Tibial nerve (tissue), 4 donors: ENCODE measurements at regions not wholly inside any gene's neighbourhood (a gene's known extent, or its start where the extent isn't known, plus 50 kb on each side); places are given as distances from the start of the nearest gene placed in this dataset.

Experiments
- EP300 ChIP-seq, 2 donors: sonication (generic); formaldehyde crosslinking; IDR thresholded peaks; one replicate each; pipeline ENCODE4 v1.6.1; 2017; ENCODE audit warnings: antibody characterized with exemption in 2 of 2, mild to moderate bottlenecking in 1 of 2
- POLR2A ChIP-seq, 2 donors: fragments of 450-650 bp; IDR thresholded peaks; one replicate each; pipeline ENCODE4 v1.6.1; 2017; ENCODE audit warnings: antibody characterized with exemption in 2 of 2, mild to moderate bottlenecking in 2 of 2, moderate library complexity in 2 of 2
- TF ChIP-seq, protein P1 (sequence below), 5 experiments: fragments of 200-600 bp in 3 of 5; fragments of 450-650 bp in 2 of 5; sonication (generic) in 3 of 5; IDR thresholded peaks; one replicate each; pipeline ENCODE4 v1.5.1; 2016 to 2019; ENCODE audit warnings: antibody characterized with exemption in 5 of 5, mild to moderate bottlenecking in 3 of 5, moderate library complexity in 2 of 5

DNA sequence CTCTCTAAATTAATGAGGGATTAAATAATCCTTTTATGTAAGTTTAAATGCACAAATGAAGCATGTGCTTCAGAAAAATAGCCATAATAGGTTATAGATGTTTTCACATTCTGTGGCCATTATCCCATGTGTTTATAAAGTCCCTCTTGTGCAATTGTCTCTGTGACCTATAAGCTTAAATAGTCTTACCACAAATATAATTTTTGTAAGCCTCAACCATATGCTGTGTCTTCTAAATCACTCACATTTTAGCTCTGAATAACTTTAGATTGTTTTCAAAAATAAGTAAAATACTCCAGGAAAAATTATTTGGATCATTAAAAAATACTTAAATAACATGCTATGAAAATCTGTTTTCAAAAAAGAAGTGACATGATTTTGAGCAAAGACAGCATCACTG is 1894.7 kb downstream of the MAT2B start:
- TF ChIP-seq, protein P1, sequence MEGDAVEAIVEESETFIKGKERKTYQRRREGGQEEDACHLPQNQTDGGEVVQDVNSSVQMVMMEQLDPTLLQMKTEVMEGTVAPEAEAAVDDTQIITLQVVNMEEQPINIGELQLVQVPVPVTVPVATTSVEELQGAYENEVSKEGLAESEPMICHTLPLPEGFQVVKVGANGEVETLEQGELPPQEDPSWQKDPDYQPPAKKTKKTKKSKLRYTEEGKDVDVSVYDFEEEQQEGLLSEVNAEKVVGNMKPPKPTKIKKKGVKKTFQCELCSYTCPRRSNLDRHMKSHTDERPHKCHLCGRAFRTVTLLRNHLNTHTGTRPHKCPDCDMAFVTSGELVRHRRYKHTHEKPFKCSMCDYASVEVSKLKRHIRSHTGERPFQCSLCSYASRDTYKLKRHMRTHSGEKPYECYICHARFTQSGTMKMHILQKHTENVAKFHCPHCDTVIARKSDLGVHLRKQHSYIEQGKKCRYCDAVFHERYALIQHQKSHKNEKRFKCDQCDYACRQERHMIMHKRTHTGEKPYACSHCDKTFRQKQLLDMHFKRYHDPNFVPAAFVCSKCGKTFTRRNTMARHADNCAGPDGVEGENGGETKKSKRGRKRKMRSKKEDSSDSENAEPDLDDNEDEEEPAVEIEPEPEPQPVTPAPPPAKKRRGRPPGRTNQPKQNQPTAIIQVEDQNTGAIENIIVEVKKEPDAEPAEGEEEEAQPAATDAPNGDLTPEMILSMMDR (IDR thresholded peaks at IDR 0.05) = no peak
- TF ChIP-seq POLR2A (IDR thresholded peaks at IDR 0.05) = no peak
- no peak for TF ChIP-seq EP300 (IDR thresholded peaks at IDR 0.05)
